ENCODE measurements at regions not wholly inside any gene's neighbourhood (a gene's known extent, or its start where the extent isn't known, plus 50 kb on each side); places are given as distances from the start of the nearest gene placed in this dataset.
"Not testable (repeated sequence)": the region's sequence is repeated elsewhere in the genome, so short reads cannot be mapped to it uniquely, and the experiment has no call there.

- no peak for DNase-seq
Observed at GRCh38 chr5:8828596-8829322, 717.1 kb downstream of the SEMA5A start.

GRCh38 chr5:8829323-8830029 is 716.4 kb downstream of the SEMA5A start:
- DNase-seq, result no peak

GRCh38 chr5:8831251-8831650 is 714.6 kb downstream of the SEMA5A start:
- no peak for DNase-seq

- no peak for DNase-seq
Observed at GRCh38 chr5:8831854-8832253, 714.0 kb downstream of the SEMA5A start.

- no peak for DNase-seq
Observed at GRCh38 chr5:8839361-8840055, 706.4 kb downstream of the SEMA5A start.

GRCh38 chr5:8840237-8840636 is 705.6 kb downstream of the SEMA5A start:
- no peak for DNase-seq

- not testable (repeated sequence) for DNase-seq
Observed at GRCh38 chr5:8840746-8841145, 705.1 kb downstream of the SEMA5A start.

- DNase-seq, result no peak
Observed at GRCh38 chr5:8842971-8843551, 702.8 kb downstream of the SEMA5A start.

GRCh38 chr5:8843771-8844170 is 702.1 kb downstream of the SEMA5A start:
- DNase-seq, result no peak

- no peak for DNase-seq
Observed at GRCh38 chr5:8844206-8844605, 701.7 kb downstream of the SEMA5A start.

- DNase-seq, result no peak
Observed at GRCh38 chr5:8844847-8845246, 701.0 kb downstream of the SEMA5A start.

GRCh38 chr5:8845296-8845695 is 700.6 kb downstream of the SEMA5A start:
- DNase-seq, result no peak

GRCh38 chr5:8848366-8848765 is 697.5 kb downstream of the SEMA5A start:
- no peak for DNase-seq

- no peak for DNase-seq
Observed at GRCh38 chr5:8848997-8849594, 696.8 kb downstream of the SEMA5A start.

GRCh38 chr5:8851101-8851500 is 694.8 kb downstream of the SEMA5A start:
- DNase-seq, result no peak

GRCh38 chr5:8857051-8857450 is 688.8 kb downstream of the SEMA5A start:
- no peak for DNase-seq

GRCh38 chr5:8861764-8862163 is 684.1 kb downstream of the SEMA5A start:
- no peak for DNase-seq

- DNase-seq, result no peak
Observed at GRCh38 chr5:8864053-8864452, 681.8 kb downstream of the SEMA5A start.

GRCh38 chr5:8865266-8865665 is 680.6 kb downstream of the SEMA5A start:
- no peak for DNase-seq

- no peak for DNase-seq
Observed at GRCh38 chr5:8865686-8866374, 680.0 kb downstream of the SEMA5A start.

GRCh38 chr5:8868283-8868682 is 677.6 kb downstream of the SEMA5A start:
- DNase-seq, result no peak

GRCh38 chr5:8869932-8870331 is 675.9 kb downstream of the SEMA5A start:
- no peak for DNase-seq
